ENCODE measurements at regions not wholly inside any gene's neighbourhood (a gene's known extent, or its start where the extent isn't known, plus 50 kb on each side); places are given as distances from the start of the nearest gene placed in this dataset.

DNA sequence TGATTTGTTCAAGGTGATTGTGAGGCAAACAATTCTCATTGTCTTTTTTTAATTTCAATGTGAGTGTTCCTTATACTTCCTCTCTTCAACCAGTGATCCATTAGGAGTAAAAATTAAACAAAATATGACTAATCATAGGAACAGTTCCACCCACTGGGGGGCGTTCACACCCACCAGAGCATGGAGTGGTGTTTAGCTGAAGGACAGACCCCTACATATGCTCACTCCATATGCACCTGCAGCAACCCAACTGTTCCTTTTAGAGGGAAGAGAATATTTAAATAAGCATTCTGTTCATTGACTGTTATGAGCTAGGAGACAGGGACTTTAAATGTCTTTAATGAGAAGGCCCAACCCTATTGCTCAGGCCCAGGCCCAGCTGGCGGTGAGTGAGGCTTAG is 78.7 kb upstream of the DRD2 start:
- TF ChIP-seq ZNF746 (CRISPR knock-in tag; IDR thresholded peaks at IDR 0.05) (no peak), CHD2 (IDR thresholded peaks at IDR 0.05; ENCODE audit: low read depth, low read length) (no peak), ZBTB8A (CRISPR knock-in tag; IDR thresholded peaks at IDR 0.05; ENCODE audit: borderline replicate concordance, low read depth) (no peak), RAD51 (IDR thresholded peaks at IDR 0.05; ENCODE audit: borderline replicate concordance) (no peak), EP300 (IDR thresholded peaks at IDR 0.05; ENCODE audit: low read depth in 2 of 2, low read length in 2 of 2) (no peak), EP300 (CRISPR knock-in tag; IDR thresholded peaks at IDR 0.05; ENCODE audit: borderline replicate concordance) (no peak), CHD4 (IDR thresholded peaks at IDR 0.05; ENCODE audit: borderline replicate concordance, low read length) (no peak), TAF1 (CRISPR knock-in tag; IDR thresholded peaks at IDR 0.05) (no peak), SMAD1 (CRISPR knock-in tag; IDR thresholded peaks at IDR 0.05; ENCODE audit: borderline replicate concordance, low read depth) (no peak), TBL1XR1 (IDR thresholded peaks at IDR 0.05; ENCODE audit: borderline replicate concordance, low read length, partially characterized antibody) (no peak), EZH2 (conservative IDR thresholded peaks at IDR 0.05; ENCODE audit: low read depth, low read length) (no peak)
- TF ChIP-seq, protein P1, sequence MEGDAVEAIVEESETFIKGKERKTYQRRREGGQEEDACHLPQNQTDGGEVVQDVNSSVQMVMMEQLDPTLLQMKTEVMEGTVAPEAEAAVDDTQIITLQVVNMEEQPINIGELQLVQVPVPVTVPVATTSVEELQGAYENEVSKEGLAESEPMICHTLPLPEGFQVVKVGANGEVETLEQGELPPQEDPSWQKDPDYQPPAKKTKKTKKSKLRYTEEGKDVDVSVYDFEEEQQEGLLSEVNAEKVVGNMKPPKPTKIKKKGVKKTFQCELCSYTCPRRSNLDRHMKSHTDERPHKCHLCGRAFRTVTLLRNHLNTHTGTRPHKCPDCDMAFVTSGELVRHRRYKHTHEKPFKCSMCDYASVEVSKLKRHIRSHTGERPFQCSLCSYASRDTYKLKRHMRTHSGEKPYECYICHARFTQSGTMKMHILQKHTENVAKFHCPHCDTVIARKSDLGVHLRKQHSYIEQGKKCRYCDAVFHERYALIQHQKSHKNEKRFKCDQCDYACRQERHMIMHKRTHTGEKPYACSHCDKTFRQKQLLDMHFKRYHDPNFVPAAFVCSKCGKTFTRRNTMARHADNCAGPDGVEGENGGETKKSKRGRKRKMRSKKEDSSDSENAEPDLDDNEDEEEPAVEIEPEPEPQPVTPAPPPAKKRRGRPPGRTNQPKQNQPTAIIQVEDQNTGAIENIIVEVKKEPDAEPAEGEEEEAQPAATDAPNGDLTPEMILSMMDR (CRISPR knock-in tag; IDR thresholded peaks at IDR 0.05) = no peak
- TF ChIP-seq, protein P2, sequence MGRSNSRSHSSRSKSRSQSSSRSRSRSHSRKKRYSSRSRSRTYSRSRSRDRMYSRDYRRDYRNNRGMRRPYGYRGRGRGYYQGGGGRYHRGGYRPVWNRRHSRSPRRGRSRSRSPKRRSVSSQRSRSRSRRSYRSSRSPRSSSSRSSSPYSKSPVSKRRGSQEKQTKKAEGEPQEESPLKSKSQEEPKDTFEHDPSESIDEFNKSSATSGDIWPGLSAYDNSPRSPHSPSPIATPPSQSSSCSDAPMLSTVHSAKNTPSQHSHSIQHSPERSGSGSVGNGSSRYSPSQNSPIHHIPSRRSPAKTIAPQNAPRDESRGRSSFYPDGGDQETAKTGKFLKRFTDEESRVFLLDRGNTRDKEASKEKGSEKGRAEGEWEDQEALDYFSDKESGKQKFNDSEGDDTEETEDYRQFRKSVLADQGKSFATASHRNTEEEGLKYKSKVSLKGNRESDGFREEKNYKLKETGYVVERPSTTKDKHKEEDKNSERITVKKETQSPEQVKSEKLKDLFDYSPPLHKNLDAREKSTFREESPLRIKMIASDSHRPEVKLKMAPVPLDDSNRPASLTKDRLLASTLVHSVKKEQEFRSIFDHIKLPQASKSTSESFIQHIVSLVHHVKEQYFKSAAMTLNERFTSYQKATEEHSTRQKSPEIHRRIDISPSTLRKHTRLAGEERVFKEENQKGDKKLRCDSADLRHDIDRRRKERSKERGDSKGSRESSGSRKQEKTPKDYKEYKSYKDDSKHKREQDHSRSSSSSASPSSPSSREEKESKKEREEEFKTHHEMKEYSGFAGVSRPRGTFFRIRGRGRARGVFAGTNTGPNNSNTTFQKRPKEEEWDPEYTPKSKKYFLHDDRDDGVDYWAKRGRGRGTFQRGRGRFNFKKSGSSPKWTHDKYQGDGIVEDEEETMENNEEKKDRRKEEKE (IDR thresholded peaks at IDR 0.05) = no peak

All from HepG2 (cell line).